Immature natural killer cell (primary cell): ENCODE measurements at regions not wholly inside any gene's neighbourhood (a gene's known extent, or its start where the extent isn't known, plus 50 kb on each side); places are given as distances from the start of the nearest gene placed in this dataset.
A peak's percentile ranks its signal among the peaks of the same experiment; 100 is the strongest.

Experiments used
- DNase-seq, 3 donors: peaks; one replicate each; pipeline ENCODE4 v3.0.0; 2022; ENCODE audit warnings: mixed read lengths in 1 of 3
- H3K27ac Mint-ChIP-seq, 6 donors: one replicate each; pipeline ENCODE4 v1.8.0; 2020; ENCODE audit warnings: mixed read lengths in 6 of 6, mild to moderate bottlenecking in 5 of 6, inconsistent platforms in 4 of 6, moderate library complexity in 3 of 6
- H3K27me3 Mint-ChIP-seq, 3 donors: one replicate each; pipeline ENCODE4 v1.8.0; 2020 to 2021; ENCODE audit warnings: low read depth in 3 of 3, mild to moderate bottlenecking in 3 of 3, mixed read lengths in 3 of 3, moderate library complexity in 3 of 3, inconsistent platforms in 1 of 3
- H3K36me3 Mint-ChIP-seq, 3 donors: one replicate each; pipeline ENCODE4 v1.8.0; 2020; ENCODE audit warnings: mixed read lengths in 3 of 3, inconsistent platforms in 2 of 3, mild to moderate bottlenecking in 2 of 3
- H3K4me1 Mint-ChIP-seq, 2 donors: one replicate each; pipeline ENCODE4 v1.8.0; 2020; ENCODE audit warnings: inconsistent platforms in 2 of 2, mild to moderate bottlenecking in 2 of 2, mixed read lengths in 2 of 2, moderate library complexity in 1 of 2
- H3K4me3 Mint-ChIP-seq, 5 donors: one replicate each; pipeline ENCODE4 v1.8.0; 2020; ENCODE audit warnings: mild to moderate bottlenecking in 5 of 5, mixed read lengths in 5 of 5, inconsistent platforms in 3 of 5, moderate library complexity in 3 of 5
- H3K9me3 Mint-ChIP-seq, 6 donors: one replicate each; pipeline ENCODE4 v1.8.0; 2020; ENCODE audit warnings: mild to moderate bottlenecking in 6 of 6, mixed read lengths in 6 of 6, inconsistent platforms in 4 of 6, moderate library complexity in 3 of 6

DNA sequence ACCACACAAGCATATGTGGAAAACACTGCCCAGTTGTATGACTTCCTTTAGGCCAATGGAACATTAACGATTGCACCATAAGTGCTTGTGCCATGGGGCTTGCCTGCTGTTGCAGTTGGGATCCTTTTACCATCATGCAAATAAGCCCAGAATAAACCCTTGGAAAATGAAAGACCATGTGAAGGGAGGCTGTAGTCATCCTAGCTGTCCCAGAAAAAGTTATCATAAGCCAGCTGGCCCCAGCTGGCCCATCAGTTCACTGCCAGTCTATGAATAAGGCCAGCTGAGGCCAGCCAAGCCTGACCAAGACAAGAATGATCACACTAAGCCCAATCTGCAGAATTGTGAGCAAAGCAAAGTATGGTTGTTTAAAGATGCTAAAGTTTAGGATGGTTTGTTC lies 253.9 kb upstream of the ARHGAP20 start:
- Mint-ChIP-seq H3K4me1 (no peaks in the 10 kb centered on the region), H3K4me3 (no peak overlapping the region), H3K27ac (no peak overlapping the region), H3K9me3 (peaks cover 0 to 5% (median 0%) of the 10 kb centered on the region in 6 donors), H3K36me3 (no peaks in the 10 kb centered on the region), H3K27me3 (peaks cover 0 to 2% (median 1%) of the 10 kb centered on the region in 3 donors)
- no peak for DNase-seq

DNA sequence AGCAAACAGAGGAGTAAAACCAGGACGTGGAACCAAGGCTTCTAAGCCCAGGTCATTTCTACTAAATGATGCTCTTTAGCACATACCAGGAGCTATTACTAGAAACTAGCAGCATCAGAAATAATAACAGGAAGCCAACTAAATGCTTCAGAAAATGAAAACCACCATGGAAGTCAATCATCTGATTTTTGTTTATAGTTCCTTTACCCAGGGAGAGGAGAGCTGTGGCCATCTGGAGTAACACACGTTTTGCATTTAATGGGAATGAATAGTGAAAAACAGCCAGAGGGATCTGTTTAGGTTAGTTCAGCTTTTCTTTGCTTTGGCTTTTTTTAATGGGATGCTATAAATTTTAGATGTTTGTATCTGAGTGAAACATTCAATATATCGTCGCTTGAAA lies 250.7 kb upstream of the ARHGAP20 start:
- Mint-ChIP-seq H3K9me3 (no peaks in the 10 kb centered on the region), H3K27me3 (peaks cover 2 to 10% (median 3%) of the 10 kb centered on the region in 3 donors), H3K4me3 (no peak overlapping the region), H3K36me3 (no peaks in the 10 kb centered on the region), H3K4me1 (no peaks in the 10 kb centered on the region), H3K27ac (no peak overlapping the region)
- no peak for DNase-seq

GRCh38 chr11:110960167-110960566 lies 247.9 kb upstream of the ARHGAP20 start:
- H3K4me3 Mint-ChIP-seq, result no peak overlapping the region
- DNase-seq, result no peak
- H3K4me1 Mint-ChIP-seq, result no peaks in the 10 kb centered on the region
- peaks cover 3 to 10% (median 5%) of the 10 kb centered on the region in 3 donors for H3K27me3 Mint-ChIP-seq
- H3K36me3 Mint-ChIP-seq, result no peaks in the 10 kb centered on the region
- no peaks in the 10 kb centered on the region for H3K9me3 Mint-ChIP-seq
- H3K27ac Mint-ChIP-seq, result no peak overlapping the region

GRCh38 chr11:110958216-110958615 lies 246.0 kb upstream of the ARHGAP20 start:
- Mint-ChIP-seq H3K27ac (no peak overlapping the region), H3K4me3 (no peak overlapping the region), H3K36me3 (no peaks in the 10 kb centered on the region), H3K9me3 (peaks cover 0 to 5% (median 0%) of the 10 kb centered on the region in 6 donors), H3K4me1 (no peaks in the 10 kb centered on the region), H3K27me3 (peaks cover 3 to 10% (median 5%) of the 10 kb centered on the region in 3 donors)
- DNase-seq, result no peak

- peaks cover 3 to 7% (median 5%) of the 10 kb centered on the region in 3 donors for H3K27me3 Mint-ChIP-seq
- H3K36me3 Mint-ChIP-seq, result no peaks in the 10 kb centered on the region
- H3K27ac Mint-ChIP-seq, result no peak overlapping the region
- H3K9me3 Mint-ChIP-seq, result peaks cover 0 to 5% (median 0%) of the 10 kb centered on the region in 6 donors
- no peak overlapping the region for H3K4me3 Mint-ChIP-seq
- DNase-seq, result no peak
- H3K4me1 Mint-ChIP-seq, result no peaks in the 10 kb centered on the region
Observed at GRCh38 chr11:110955776-110956175, 243.5 kb upstream of the ARHGAP20 start.

- Mint-ChIP-seq H3K36me3 (no peaks in the 10 kb centered on the region), H3K27ac (no peak overlapping the region), H3K9me3 (peaks cover 0 to 7% (median 0%) of the 10 kb centered on the region in 6 donors), H3K4me1 (no peaks in the 10 kb centered on the region), H3K27me3 (peaks cover 0 to 3% (median 2%) of the 10 kb centered on the region in 3 donors), H3K4me3 (no peak overlapping the region)
- no peak for DNase-seq
Observed at GRCh38 chr11:110951950-110952503, 239.8 kb upstream of the ARHGAP20 start.

DNA sequence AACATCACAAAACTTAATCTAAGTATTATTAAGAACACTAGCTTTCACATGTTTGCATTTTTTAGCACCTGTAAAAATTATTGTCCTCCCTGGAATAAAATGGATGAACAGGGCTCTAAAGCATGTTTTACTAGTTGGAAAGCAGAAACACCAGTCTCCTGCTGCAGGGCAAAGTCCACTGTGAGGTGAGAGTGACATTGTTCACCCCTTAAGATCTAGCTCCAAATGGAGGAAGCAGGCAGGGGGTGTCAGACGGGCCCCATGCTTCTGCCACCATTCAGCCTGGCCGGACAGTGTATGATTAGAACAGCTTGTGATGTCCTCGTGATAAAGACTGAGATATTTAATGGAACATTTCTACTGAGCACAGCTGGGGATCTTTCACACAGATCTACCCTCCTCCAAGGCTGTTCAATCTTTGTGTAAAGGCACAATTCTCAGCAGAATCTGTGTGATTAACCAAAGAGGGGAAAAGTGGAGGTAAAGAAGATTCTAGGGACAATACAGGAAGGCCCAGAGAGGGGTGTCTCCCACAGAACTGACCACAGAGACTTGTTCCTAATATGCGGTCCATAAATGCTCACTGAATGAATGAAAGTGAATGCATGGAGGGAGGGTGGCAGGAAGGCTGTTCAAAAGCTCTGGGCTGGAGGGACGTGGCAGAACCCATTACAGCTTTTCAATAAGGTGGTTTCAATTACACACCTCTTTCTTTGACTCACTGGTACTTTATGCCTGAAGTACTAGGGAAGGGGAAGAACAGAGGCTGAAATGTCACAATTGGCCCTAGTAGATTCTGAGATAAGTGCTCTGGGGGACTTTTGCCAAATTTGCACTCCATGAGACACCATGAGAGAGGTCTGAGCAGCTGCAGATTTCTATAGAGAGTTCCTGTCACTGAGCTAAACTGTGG lies 239.1 kb upstream of the ARHGAP20 start:
- Mint-ChIP-seq H3K4me1 (no peaks in the 10 kb centered on the region), H3K4me3 (no peak overlapping the region), H3K27me3 (peaks cover 0 to 2% (median 0%) of the 10 kb centered on the region in 3 donors), H3K9me3 (peaks cover 0 to 7% (median 0%) of the 10 kb centered on the region in 6 donors), H3K36me3 (no peaks in the 10 kb centered on the region), H3K27ac (no peak overlapping the region)
- peak in 1 of 3 donors; percentile 0 for DNase-seq

DNA sequence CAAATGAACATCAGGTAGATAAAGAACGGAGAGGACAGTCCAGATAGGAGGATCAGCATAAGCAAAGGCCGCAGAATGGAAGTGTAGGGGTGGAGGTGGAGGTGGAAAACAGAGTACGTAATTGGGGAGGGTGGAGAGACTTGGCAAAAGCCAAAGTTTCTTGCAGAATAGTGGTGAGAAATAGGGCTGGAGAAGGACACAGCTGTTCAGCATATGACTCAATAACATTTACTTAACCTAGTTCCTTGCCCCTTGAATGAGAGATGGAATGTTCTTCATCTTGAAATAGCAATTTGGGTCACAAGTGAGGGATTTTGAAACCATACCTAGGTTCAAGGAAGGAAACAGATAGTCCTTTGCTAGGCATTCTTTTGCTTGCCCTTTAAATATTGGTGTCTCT lies 235.9 kb upstream of the ARHGAP20 start:
- H3K27ac Mint-ChIP-seq, result no peak overlapping the region
- H3K9me3 Mint-ChIP-seq, result peaks cover 0 to 2% (median 0%) of the 10 kb centered on the region in 6 donors
- no peak overlapping the region for H3K4me3 Mint-ChIP-seq
- DNase-seq, result no peak
- no peaks in the 10 kb centered on the region for H3K4me1 Mint-ChIP-seq
- no peaks in the 10 kb centered on the region for H3K36me3 Mint-ChIP-seq
- H3K27me3 Mint-ChIP-seq, result peaks cover 0 to 2% (median 0%) of the 10 kb centered on the region in 3 donors

- no peak overlapping the region for H3K27ac Mint-ChIP-seq
- H3K36me3 Mint-ChIP-seq, result no peaks in the 10 kb centered on the region
- no peak overlapping the region for H3K4me3 Mint-ChIP-seq
- H3K27me3 Mint-ChIP-seq, result peaks cover 0 to 2% (median 0%) of the 10 kb centered on the region in 3 donors
- no peaks in the 10 kb centered on the region for H3K4me1 Mint-ChIP-seq
- peaks cover 0 to 2% (median 0%) of the 10 kb centered on the region in 6 donors for H3K9me3 Mint-ChIP-seq
- no peak for DNase-seq
Observed at GRCh38 chr11:110947096-110947495, 234.9 kb upstream of the ARHGAP20 start.

DNA sequence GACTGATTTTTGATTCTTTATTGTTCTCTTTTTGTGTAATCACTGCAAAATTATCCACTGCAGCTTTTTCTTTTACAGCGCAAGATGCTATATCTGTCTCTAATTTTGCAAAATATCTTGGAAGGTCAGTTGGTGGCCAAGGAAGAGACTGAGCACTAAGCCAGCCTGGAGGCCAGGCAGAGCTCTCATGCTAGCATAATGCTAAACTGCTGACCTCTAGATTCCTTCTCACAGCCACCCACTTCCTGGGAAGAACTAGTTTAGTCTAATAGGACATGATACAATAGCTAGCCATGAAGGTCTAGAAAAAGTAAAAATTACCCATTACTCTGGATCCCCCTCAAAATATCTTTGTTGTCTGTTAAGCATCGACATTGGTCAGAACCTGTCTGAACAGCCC lies 227.2 kb upstream of the ARHGAP20 start:
- Mint-ChIP-seq H3K4me3 (no peak overlapping the region), H3K36me3 (no peaks in the 10 kb centered on the region), H3K27me3 (peaks cover 0 to 2% (median 0%) of the 10 kb centered on the region in 3 donors), H3K27ac (no peak overlapping the region), H3K9me3 (peaks cover 0 to 1% (median 0%) of the 10 kb centered on the region in 6 donors), H3K4me1 (no peaks in the 10 kb centered on the region)
- DNase-seq, result no peak

GRCh38 chr11:110935018-110935640 lies 222.9 kb upstream of the ARHGAP20 start:
- H3K4me3 Mint-ChIP-seq, result no peak overlapping the region
- peaks cover 0 to 2% (median 0%) of the 10 kb centered on the region in 3 donors for H3K27me3 Mint-ChIP-seq
- no peaks in the 10 kb centered on the region for H3K36me3 Mint-ChIP-seq
- no peak overlapping the region for H3K27ac Mint-ChIP-seq
- H3K4me1 Mint-ChIP-seq, result no peaks in the 10 kb centered on the region
- H3K9me3 Mint-ChIP-seq, result peaks cover 0 to 2% (median 0%) of the 10 kb centered on the region in 6 donors
- no peak for DNase-seq

DNA sequence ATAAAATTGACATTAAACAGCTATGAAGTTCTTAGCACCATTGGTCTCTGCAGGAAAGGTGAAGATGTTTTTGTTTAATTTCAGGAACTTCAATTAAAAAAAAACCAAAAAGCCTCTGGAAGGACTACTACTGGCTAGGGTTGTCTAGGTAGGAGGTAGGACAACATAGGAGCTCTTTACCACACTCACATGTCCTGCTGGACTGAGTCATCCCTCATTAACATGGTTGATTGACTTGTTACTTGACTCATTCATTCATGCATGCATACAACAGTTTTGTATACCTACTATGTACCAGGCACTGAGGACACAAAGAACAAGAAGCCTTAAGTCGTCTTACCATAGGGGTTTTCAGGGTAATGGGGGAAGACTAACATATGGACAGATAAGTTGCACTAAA lies 216.9 kb upstream of the ARHGAP20 start:
- H3K27me3 Mint-ChIP-seq, result peaks cover 0 to 4% (median 2%) of the 10 kb centered on the region in 3 donors
- H3K4me1 Mint-ChIP-seq, result no peaks in the 10 kb centered on the region
- H3K27ac Mint-ChIP-seq, result no peak overlapping the region
- H3K36me3 Mint-ChIP-seq, result no peaks in the 10 kb centered on the region
- H3K9me3 Mint-ChIP-seq, result peaks cover 0 to 3% (median 0%) of the 10 kb centered on the region in 6 donors
- no peak overlapping the region for H3K4me3 Mint-ChIP-seq
- DNase-seq, result no peak

DNA sequence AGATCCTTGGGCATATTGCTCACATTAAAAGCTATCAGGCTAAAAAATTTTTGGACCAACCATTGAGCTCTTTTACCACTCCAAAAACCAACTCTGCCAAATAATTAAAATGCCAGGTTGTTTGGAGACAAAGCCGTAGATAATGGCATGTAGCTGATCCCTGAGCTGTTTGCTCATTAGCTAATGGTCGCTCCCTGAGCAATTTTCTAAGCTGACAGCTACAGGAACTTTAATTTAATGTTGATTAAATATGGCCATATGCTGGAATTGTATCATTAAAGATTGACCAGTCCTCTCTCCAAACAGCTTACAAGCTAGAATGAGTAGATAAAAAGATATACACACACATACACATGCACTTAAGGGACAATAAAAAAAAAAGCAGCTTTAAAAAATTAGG lies 216.2 kb upstream of the ARHGAP20 start:
- no peaks in the 10 kb centered on the region for H3K4me1 Mint-ChIP-seq
- H3K9me3 Mint-ChIP-seq, result peaks cover 0 to 3% (median 0%) of the 10 kb centered on the region in 6 donors
- H3K4me3 Mint-ChIP-seq, result no peak overlapping the region
- no peak for DNase-seq
- H3K27ac Mint-ChIP-seq, result no peak overlapping the region
- H3K36me3 Mint-ChIP-seq, result no peaks in the 10 kb centered on the region
- peaks cover 0 to 4% (median 2%) of the 10 kb centered on the region in 3 donors for H3K27me3 Mint-ChIP-seq
